PFSK-1 (cell line): ENCODE measurements at regions not wholly inside any gene's neighbourhood (a gene's known extent, or its start where the extent isn't known, plus 50 kb on each side); places are given as distances from the start of the nearest gene placed in this dataset.

Source experiments
- REST ChIP-seq, 2 experiments: IDR thresholded peaks; 2 replicates each; pipeline versions ENCODE4 v1.6.1 to v1.8.0; 2011 to 2012; ENCODE audit warnings: low read depth in 2 of 2, low read length in 2 of 2, control low read depth in 1 of 2, inconsistent platforms in 1 of 2, mild to moderate bottlenecking in 1 of 2, moderate library complexity in 1 of 2; ENCODE audit not compliant: insufficient read depth in 1 of 2
- SIN3A ChIP-seq: IDR thresholded peaks from 2 replicates; pipeline ENCODE4 v1.6.1; 2012; ENCODE audit warnings: mild to moderate bottlenecking, low read length, moderate library complexity, borderline replicate concordance; ENCODE audit not compliant: insufficient read depth

- no peak for TF ChIP-seq REST (IDR thresholded peaks at IDR 0.05; ENCODE audit: insufficient read depth in 1 of 2, low read depth in 2 of 2, low read length in 2 of 2)
- no peak for TF ChIP-seq SIN3A
Measured at GRCh38 chr2:128438586-128438985, 119.9 kb upstream of the HS6ST1 start.
